ENCODE measurements at regions not wholly inside any gene's neighbourhood (a gene's known extent, or its start where the extent isn't known, plus 50 kb on each side); places are given as distances from the start of the nearest gene placed in this dataset.
"Not testable (repeated sequence)": the region's sequence is repeated elsewhere in the genome, so short reads cannot be mapped to it uniquely, and the experiment has no call there.

DNA sequence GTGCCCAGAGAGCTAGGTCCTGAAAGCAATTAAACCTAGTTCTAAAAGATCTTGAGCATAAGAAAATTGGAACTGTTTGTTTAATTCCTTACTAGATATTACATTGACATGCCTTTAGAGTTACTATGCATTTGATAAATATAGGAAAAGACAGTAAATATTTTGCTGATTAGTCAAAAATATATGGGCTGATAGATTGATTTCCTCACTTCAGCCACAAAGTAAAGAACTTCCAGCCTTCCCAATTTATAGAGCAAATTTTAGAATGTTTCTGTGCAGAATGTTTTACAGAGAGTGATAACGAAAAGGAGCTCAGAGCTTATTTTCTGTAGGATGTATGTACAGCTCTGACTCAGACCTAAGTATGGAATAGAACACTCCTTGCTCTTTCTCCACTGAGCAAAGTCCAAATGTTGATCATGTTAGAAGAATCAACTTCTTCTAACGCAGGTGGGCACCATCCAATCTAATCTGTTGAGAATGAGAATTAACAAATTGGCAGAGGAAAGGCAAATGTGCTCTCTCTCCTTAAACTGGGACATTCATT, 72.9 kb upstream of the PAM start:
- no peak for DNase-seq (ENCODE audit: low read depth, low spot score)
- no peaks in the 10 kb centered on the region for H3K36me3 ChIP-seq (ENCODE audit: control insufficient read depth in 2 of 2, insufficient read depth in 2 of 2, low read length in 1 of 2)
- intact Hi-C loops (cut with micrococcal nuclease; ENCODE audit: unreplicated experiment): loop anchor here (5.0 kb wide), 1 partner anchor 110 kb away; no protein-coding TSS in a partner anchor
- RAD21 ChIA-PET (ENCODE audit: unreplicated experiment): interaction anchor here (0.5 to 2.9 kb wide), 15 partner anchors 65 to 542 kb away, joined by 3 to 27 read pairs (median 5); partner anchors contain the start of gene PAM
- no peak overlapping the region for H3K4me2 ChIP-seq (ENCODE audit: control insufficient read depth, insufficient read depth)
- no peak overlapping the region for H3K9ac ChIP-seq (ENCODE audit: control insufficient read depth, insufficient read depth, low read length)
- no peak overlapping the region for H3K27ac ChIP-seq (ENCODE audit: control insufficient read depth, insufficient read depth)
- H2AFZ ChIP-seq (ENCODE audit: control insufficient read depth, low read depth, low read length): no peak overlapping the region
- H3K9me3 ChIP-seq (replicated peaks; ENCODE audit: control insufficient read depth, insufficient read depth, low read length): no peaks in the 10 kb centered on the region
- no peaks in the 10 kb centered on the region for H4K20me1 ChIP-seq (ENCODE audit: control insufficient read depth, insufficient read depth)
- in situ Hi-C loops (cut with MboI): loop anchor here (5.0 to 10.0 kb wide), 2 partner anchors 353 to 450 kb away; no protein-coding TSS in a partner anchor
- no peak for ATAC-seq
- POLR2A ChIA-PET: interaction anchor here (1.1 kb wide), 1 partner anchor 99 kb away, joined by 3 read pairs; no protein-coding TSS in a partner anchor
- no peak for FAIRE-seq
- SMC1A ChIA-PET (ENCODE audit: uncharacterized antibody, unreplicated experiment): interaction anchor here (0.8 to 3.4 kb wide), 29 partner anchors 8 to 551 kb away, joined by 3 to 31 read pairs (median 4); no protein-coding TSS in a partner anchor
- TF ChIP-seq NFXL1 (IDR thresholded peaks at IDR 0.05; ENCODE audit: borderline replicate concordance): no peak
- TF ChIP-seq KLF5 (IDR thresholded peaks at IDR 0.05; ENCODE audit: partially characterized antibody): no peak
- TF ChIP-seq, protein P1, sequence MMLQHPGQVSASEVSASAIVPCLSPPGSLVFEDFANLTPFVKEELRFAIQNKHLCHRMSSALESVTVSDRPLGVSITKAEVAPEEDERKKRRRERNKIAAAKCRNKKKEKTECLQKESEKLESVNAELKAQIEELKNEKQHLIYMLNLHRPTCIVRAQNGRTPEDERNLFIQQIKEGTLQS (IDR thresholded peaks at IDR 0.05; ENCODE audit: borderline replicate concordance, extremely low read depth, low read depth, low read length): no peak
- no peak for TF ChIP-seq FOXM1 (IDR thresholded peaks at IDR 0.05; ENCODE audit: low read depth, low read length)
- no peak for TF ChIP-seq NR2C1 (IDR thresholded peaks at IDR 0.05)
- TF ChIP-seq RUNX3 (IDR thresholded peaks at IDR 0.05; ENCODE audit: low read length): no peak
- TF ChIP-seq JUNB (IDR thresholded peaks at IDR 0.05): no peak
- TF ChIP-seq RCOR1 (conservative IDR thresholded peaks at IDR 0.05; ENCODE audit: low read depth, low read length): no peak
- no peak for TF ChIP-seq PBX3 (IDR thresholded peaks at IDR 0.05; ENCODE audit: insufficient replicate concordance, low read depth, low read length)
- TF ChIP-seq PML (IDR thresholded peaks at IDR 0.05; ENCODE audit: low read length): no peak
- no peak for TF ChIP-seq BACH1 (IDR thresholded peaks at IDR 0.05; ENCODE audit: borderline replicate concordance)
- TF ChIP-seq, protein P2, sequence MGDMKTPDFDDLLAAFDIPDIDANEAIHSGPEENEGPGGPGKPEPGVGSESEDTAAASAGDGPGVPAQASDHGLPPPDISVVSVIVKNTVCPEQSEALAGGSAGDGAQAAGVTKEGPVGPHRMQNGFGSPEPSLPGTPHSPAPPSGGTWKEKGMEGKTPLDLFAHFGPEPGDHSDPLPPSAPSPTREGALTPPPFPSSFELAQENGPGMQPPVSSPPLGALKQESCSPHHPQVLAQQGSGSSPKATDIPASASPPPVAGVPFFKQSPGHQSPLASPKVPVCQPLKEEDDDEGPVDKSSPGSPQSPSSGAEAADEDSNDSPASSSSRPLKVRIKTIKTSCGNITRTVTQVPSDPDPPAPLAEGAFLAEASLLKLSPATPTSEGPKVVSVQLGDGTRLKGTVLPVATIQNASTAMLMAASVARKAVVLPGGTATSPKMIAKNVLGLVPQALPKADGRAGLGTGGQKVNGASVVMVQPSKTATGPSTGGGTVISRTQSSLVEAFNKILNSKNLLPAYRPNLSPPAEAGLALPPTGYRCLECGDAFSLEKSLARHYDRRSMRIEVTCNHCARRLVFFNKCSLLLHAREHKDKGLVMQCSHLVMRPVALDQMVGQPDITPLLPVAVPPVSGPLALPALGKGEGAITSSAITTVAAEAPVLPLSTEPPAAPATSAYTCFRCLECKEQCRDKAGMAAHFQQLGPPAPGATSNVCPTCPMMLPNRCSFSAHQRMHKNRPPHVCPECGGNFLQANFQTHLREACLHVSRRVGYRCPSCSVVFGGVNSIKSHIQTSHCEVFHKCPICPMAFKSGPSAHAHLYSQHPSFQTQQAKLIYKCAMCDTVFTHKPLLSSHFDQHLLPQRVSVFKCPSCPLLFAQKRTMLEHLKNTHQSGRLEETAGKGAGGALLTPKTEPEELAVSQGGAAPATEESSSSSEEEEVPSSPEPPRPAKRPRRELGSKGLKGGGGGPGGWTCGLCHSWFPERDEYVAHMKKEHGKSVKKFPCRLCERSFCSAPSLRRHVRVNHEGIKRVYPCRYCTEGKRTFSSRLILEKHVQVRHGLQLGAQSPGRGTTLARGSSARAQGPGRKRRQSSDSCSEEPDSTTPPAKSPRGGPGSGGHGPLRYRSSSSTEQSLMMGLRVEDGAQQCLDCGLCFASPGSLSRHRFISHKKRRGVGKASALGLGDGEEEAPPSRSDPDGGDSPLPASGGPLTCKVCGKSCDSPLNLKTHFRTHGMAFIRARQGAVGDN (IDR thresholded peaks at IDR 0.05): no peak
- no peaks in the 10 kb centered on the region for H3K27me3 ChIP-seq (replicated peaks in 1 of 2; ENCODE audit: control insufficient read depth in 2 of 2, insufficient read depth in 2 of 2, low read length in 1 of 2)
- no peaks in the 10 kb centered on the region for H3K79me2 ChIP-seq (ENCODE audit: control insufficient read depth, insufficient read depth, low read length)
- CTCF ChIA-PET: interaction anchor here (0.6 to 3.5 kb wide), 60 partner anchors 9 to 875 kb away, joined by 3 to 54 read pairs (median 4); partner anchors contain the start of gene PAM
- no TSS peak for BruUV-seq (replicated peaks)
- WGBS (ENCODE audit: insufficient coverage, insufficient replicate concordance, low lambda C conversion rate, missing lambda C conversion rate): 60% methylated on average over 2 of the region's 2 CpGs
- H3K4me3 ChIP-seq: no peak overlapping the region
- no peaks in the 10 kb centered on the region for H3K4me1 ChIP-seq (ENCODE audit: control insufficient read depth, insufficient read depth, low read length)

- H3K27ac ChIP-seq (ENCODE audit: control insufficient read depth, insufficient read depth); SMC1A ChIA-PET (ENCODE audit: uncharacterized antibody, unreplicated experiment); H3K4me3 ChIP-seq; H3K36me3 ChIP-seq (ENCODE audit: control insufficient read depth in 2 of 2, insufficient read depth in 2 of 2, low read length in 1 of 2); RAD21 ChIA-PET (ENCODE audit: unreplicated experiment); DNase-seq (ENCODE audit: low read depth, low spot score); CTCF ChIA-PET; intact Hi-C loops (cut with micrococcal nuclease; ENCODE audit: unreplicated experiment); H4K20me1 ChIP-seq (ENCODE audit: control insufficient read depth, insufficient read depth); H3K9ac ChIP-seq (ENCODE audit: control insufficient read depth, insufficient read depth, low read length); POLR2A ChIA-PET; H3K4me1 ChIP-seq (ENCODE audit: control insufficient read depth, insufficient read depth, low read length); H3K9me3 ChIP-seq (replicated peaks; ENCODE audit: control insufficient read depth, insufficient read depth, low read length); H3K4me2 ChIP-seq (ENCODE audit: control insufficient read depth, insufficient read depth); H3K79me2 ChIP-seq (ENCODE audit: control insufficient read depth, insufficient read depth, low read length); H3K27me3 ChIP-seq (replicated peaks in 1 of 2; ENCODE audit: control insufficient read depth in 2 of 2, insufficient read depth in 2 of 2, low read length in 1 of 2); H2AFZ ChIP-seq (ENCODE audit: control insufficient read depth, low read depth, low read length); BruUV-seq (replicated peaks); ATAC-seq; FAIRE-seq: not testable (repeated sequence)
- in situ Hi-C loops (cut with MboI): loop anchor here (10.0 kb wide), 1 partner anchor 347 kb away; no protein-coding TSS in a partner anchor
- WGBS (ENCODE audit: insufficient coverage, insufficient replicate concordance, low lambda C conversion rate, missing lambda C conversion rate): 61% methylated on average over 7 of the region's 7 CpGs
Measured at GRCh38 chr5:102688076-102688475, 67.0 kb upstream of the PAM start.

All from GM12878 (cell line).